ENCODE measurements at regions not wholly inside any gene's neighbourhood (a gene's known extent, or its start where the extent isn't known, plus 50 kb on each side); places are given as distances from the start of the nearest gene placed in this dataset.

DNA sequence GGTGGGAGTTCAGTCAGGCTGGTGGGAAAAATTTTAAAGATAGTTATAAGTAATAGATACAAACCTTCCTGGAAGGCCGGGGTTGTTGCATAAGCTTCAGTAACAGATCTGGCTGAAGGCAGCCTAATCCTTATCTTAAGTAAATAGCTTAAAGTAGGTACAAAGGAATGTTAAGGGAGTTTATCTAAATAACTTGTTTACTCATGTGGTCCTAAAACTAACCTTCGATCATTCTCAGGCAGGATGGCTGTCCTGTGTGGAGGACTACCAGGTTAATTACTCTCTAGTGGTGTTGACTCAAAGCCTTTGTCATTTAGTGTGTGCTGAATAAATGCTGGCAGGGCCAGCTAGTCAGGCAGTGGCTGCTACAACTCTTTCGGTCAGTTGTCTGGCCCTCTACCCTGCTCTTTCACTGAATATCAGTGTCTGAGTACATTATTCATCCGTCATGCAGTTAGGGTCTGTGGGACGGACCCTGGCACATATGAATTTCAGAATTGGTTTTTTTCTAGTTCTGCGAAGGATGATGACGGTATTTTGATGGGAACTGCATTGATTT lies 131.6 kb upstream of the TAB2 start:
- DNase-seq: no peak

DNA sequence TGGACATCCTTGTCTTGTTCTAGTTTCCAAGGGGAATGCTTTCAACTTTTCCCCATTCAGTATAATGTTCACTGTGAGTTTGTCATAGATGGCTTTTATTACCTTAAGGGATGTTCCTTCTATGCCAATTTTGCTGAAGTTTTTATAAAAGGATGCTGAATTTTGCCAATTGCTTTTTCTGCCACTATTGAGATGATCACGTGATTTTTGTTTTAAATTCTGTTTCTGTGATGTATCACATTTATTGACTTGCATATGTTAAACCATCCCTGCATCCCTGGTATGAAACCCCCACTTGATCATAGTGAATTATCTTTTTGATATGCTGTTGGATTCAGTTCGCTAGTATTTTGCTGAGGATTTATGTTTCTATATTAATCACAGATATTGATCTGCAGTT lies 130.6 kb upstream of the TAB2 start:
- no peak for DNase-seq

DNA sequence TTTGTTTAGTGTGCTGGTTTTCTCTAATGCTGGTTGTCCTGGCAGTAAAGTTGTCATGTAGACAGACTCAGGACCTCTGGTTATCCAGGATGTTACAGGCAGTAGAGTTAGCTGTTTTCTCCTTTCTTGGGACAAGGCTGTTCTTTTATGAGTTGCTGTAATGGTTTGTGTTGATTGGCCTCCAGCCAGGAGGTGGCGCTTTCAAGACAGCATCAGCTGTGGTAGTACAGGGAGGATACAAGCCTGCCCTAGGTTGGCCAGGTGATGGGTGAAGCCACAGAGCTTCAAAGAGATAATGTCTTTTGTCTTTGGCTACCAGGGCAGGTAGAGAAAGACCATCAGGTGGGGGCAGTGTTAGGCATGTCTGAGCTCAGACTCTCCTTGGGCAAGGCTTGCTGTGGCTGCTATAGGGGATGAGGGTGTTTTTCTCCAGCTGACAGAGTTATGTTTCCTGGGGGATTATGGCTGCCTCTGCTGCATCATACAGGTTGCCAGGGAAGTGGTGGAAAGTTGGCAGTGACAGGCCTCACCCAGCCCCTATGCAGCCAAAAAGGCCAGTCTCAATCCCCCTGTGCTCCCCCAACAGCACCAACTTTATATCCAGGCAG lies 127.2 kb upstream of the TAB2 start:
- no peak for DNase-seq

DNA sequence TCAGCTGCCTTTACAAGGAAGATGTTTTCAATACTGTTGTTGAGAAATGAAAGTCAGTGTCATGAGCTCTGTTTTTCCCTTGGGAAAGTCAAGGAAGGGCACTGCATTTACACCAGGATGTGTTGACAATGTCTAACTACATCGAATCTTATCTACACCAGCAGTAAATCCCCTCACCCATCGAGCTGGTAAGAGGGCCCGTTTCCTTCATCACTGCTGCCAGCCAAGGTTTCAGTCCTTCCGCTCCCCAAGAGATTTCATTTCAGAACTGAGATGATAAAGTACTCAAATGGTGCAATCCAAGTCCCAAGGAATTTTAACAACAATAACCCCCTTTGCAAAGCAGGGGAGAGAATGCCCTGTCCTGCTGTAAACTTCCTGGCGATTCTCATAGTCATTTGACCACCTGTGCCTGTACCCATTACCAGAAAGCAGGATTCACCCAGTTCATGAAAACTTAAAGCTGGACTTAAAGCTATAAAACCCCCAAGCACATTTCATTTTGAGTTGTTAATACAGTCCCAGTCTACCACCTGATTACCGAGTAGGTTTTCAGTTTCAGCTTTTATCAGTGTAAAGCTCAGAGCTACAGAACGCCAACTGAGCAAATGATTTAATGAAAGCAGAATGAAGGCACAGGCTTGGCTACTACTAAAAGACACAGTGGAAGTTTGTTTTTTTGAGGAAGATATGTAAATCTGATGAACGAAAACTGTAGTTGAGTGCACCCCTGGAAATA lies 122.5 kb upstream of the TAB2 start:
- no peak for DNase-seq

DNA sequence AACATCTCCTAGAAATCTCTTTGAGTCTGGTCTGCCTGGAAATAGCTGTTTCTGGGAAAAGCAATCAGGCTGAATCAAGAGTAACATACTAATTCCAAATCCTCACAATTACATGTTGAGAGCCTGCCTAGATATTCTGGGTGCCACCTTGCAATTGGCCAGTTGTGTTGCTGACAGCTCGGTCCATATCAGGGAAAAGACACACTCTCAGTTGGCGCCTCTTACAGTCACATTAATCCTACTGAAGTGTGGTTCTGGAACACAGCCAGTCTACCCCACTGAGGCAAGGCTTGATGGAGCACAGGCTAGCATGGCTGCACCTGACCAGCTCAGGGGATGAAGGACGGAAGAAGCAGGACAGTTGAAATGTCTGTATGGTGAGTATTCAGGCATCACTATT lies 121.4 kb upstream of the TAB2 start:
- no peak for DNase-seq

DNA sequence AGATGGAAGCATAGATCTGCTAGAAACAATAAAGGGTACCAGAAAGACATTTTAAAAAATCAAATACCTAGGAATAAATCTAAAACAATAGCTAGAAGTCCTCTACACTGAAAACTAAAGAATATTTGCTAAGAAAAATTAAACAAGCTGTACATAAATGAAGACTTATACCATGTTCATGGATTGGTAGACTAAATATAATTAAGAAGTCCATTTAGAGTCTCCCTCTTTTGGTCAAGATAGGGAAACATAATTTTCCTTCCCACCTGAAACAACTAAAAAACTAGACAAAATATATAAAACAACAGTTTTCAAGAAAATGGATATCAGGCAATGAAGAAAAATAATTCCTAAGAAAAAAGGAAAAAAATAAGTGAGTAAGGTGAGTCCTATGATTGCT lies 120.0 kb upstream of the TAB2 start:
- no peak for DNase-seq

DNA sequence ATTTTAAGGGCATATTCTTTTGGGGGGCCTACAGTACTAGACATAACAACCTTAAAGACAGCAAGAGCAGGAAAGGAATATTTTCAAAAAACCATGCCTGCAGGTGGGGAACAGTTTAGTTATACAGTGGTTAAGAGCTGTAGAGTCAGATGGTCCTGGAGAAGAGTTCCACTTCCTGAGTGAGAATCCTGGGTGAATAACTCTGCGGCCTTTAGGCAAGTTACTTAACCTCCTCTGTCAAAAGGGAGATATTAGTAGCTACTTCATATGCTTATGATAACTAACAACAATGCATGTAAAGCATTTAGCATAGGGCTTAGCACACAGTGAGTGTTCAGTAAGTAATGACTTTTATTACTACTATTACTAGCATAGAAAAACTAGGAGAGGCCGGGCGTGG lies 119.2 kb upstream of the TAB2 start:
- no peak for DNase-seq

DNA sequence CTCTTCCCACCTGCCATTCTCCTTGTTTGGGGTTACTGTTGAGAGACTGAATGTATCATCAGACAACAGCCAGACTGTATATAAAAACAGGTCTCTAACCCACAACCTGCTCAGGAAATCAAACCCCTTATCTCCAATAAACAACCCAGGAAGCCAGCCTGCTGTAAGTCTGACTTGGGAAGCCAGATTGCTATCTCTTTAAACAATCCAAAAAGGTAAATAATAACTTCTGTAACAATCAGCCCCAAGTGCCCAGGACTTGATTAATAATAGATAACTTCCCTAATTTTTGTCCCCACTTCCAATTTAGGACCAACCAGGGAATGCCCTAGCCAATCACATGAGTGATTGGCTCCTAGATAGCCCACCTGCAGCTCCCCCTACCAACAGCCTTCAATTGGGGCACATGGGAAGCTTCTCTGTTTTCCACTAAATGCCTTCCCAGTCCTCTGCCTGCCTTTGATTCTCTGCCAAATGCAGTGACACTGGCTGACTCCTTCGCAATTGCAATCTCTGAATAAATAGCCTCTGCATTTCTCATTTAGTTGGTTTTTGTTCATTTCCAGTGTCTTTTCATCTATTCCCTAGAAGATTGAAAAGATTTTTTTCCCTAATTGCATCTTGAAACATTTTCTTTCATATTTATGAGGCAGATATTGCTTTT lies 117.1 kb upstream of the TAB2 start:
- DNase-seq: no peak

DNA sequence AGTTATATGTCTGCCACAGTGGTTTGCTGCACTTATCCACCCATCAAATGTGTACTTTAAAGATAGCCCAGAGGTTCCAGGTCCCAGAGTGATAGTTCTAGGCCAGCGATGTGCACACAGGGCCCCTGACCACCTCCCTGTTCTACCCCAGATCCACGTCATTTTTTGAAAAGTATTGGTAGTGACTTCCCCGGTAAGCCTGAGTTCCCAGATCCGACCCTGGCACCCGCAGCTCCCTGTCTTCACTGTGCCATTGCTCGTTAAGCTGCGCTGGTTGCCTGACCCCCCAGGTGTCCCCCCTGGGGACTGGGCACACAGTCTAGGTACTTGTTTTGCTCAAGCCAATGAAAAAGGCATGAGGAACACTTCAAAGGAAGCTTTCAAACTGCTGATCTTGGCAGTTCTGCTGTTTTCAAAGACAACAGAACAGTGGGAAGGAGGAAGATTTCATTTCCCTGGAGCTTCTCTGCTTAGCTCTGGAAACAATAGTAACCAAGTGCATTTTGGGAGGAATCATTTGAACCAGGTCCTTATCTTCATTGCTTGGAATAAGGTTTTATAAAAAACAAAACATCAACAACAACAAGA lies 116.3 kb upstream of the TAB2 start:
- no peak for DNase-seq

DNA sequence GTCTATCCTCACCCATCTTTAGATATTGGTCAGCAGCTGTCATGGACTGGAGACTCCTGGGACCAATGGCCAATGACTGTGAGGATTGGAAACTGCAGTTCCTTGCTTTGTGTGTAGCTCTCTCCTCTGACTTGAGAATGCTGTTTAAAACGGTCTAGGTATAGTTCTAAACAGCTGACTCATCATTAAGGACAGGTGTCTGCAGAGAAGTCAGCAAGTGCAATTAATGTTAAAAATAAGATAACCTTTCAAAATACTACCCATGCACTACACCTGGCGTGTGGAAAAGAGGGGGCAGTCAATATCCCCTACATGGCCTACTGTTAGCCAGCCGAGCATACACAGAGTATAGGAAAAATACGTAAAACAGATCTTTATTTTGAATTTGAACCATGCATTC lies 115.4 kb upstream of the TAB2 start:
- no peak for DNase-seq

DNA sequence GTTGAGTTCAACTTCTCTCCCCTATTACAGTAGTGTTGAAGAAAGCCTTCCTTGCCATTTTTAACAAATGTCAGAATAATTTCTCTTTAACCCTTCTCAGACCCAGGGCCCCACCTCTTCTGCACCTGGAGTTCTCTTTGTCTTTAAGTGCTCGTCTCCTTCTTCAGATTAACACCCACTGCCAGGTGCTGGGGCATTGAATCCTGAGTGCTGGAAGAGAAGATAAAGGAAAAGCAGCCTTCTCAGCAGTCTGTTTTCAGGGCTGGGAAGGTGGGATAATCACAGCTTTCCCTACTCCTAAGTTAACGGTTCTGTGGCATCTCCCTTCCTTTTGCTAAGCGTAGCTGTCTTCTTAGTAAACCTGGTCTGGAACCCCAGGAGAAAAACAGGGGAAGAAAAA lies 114.6 kb upstream of the TAB2 start:
- DNase-seq: no peak

DNA sequence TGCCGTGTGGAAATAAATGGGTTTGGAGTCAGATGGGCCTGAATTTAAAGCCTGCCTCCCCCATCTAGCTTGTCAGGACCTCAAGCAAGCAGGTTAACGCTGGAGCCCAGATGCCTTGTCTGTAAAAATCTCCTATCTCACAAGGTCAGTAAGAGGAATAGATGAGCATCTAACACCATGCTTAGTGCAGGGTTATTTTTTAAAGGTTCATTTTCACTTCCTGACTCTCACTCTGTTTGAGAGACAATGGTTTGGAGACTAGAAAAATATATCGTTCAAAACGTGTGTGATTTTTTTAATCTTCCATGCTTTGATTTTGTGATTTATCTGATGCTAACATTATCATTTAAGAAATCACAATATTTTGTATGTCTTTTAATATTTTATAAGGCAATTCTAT lies 114.0 kb upstream of the TAB2 start:
- no peak for DNase-seq

DNA sequence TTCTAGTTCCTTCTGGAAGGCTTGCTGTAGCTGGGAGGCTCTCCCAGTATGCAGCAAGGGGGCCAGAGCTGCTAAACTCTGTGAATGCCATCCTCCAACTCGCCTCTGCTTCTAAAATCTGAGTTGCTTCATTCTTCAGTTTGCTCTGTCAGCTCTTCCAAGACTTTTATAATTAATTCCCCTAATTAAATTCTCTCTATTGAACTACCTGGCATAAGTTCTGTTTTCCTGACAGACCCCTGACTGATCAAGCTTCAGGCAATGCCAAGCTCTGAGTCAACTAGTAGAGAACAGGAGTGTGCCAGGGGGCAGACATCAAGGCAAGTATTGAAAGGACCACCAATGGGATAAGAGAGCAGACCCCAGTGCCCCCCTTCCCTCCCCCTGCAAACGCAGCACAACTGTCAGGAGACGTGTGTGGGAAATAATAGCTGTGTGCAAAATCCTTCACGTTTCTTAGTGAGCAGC lies 109.3 kb upstream of the TAB2 start:
- DNase-seq: peak; percentile 19 to 58

DNA sequence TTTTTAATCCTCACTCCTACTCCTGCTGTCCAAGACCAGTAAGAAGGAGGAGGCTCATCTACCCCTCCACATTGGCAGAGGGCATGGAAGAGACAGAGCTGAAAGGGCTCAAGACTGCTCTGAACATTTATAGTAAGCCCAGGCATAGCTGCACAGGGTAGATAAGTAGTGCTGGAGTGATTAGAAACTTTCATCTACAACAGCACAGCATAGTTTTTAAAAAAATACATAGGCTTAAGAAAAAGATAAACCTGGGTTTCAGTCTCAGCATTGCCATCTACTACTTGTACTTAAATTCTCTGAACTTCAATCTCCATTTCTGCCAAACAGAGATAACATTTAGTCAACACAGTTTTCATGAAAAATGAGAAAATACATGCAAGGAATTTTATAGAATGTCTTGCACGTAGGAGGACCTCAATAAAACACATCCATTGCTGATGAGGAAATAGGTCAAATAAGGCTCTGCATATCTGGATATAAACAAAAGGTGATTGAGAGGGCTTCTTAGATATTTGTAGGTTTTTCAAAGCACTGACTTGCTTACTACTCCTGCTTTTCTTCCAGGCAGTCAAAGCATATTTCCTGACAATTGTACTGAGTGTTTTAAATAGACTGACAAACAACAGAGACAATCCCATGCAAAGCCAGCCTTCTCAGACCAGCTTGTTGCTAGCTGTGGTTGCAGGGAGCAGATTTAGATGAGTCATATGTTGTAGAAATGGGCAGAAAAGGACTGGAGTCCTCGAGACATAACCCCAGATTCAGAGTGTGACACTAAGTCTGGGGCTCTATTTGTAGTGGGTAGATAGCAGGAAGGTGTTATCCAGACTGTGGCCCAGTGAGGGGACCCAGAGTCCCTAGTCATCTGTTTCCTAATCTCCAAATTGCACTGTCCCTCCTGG lies 107.4 kb upstream of the TAB2 start:
- no peak for DNase-seq

DNA sequence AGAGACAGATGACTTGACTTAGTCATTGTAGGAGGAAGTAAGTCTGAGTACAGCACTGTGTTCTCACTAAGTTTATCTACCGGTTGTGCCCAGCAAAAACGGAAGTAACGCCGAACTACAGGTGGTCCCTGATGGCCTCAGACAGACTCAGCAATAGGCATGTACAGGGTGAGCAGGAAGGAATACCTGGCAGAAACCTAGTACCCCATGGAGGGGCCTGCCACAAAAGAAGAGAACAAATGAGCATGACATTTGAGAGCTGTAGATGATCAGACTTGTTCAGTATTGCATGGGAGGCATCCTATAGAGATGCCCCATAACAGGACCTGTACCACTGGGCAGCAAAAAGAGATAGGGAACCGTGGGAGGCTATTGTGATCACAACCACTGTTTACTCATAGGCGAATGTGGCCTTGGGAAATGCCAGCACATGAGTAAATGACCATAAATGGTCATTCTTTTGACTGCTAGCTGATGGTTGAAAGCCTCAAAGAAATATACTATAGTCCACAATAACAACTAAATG lies 106.4 kb upstream of the TAB2 start:
- DNase-seq: no peak

DNA sequence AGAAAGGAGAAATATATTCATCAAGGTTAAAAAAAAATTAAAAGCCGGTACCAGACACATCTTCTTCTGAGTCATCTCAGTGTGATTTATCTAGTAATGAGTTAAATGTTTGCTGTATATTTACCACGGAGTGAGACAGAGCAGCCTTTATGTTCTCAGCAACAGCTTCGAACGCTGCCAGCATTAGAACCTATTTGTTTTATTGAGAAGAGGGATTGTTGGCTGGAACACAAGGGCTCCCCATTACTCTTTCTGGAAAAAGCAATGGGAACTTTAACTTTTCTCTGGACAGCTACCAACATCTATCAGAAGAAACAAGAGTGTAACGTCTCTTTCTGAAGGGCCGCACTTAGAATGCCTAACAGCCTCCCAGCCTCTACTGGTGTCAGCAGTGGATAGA lies 105.3 kb upstream of the TAB2 start:
- no peak for DNase-seq

DNA sequence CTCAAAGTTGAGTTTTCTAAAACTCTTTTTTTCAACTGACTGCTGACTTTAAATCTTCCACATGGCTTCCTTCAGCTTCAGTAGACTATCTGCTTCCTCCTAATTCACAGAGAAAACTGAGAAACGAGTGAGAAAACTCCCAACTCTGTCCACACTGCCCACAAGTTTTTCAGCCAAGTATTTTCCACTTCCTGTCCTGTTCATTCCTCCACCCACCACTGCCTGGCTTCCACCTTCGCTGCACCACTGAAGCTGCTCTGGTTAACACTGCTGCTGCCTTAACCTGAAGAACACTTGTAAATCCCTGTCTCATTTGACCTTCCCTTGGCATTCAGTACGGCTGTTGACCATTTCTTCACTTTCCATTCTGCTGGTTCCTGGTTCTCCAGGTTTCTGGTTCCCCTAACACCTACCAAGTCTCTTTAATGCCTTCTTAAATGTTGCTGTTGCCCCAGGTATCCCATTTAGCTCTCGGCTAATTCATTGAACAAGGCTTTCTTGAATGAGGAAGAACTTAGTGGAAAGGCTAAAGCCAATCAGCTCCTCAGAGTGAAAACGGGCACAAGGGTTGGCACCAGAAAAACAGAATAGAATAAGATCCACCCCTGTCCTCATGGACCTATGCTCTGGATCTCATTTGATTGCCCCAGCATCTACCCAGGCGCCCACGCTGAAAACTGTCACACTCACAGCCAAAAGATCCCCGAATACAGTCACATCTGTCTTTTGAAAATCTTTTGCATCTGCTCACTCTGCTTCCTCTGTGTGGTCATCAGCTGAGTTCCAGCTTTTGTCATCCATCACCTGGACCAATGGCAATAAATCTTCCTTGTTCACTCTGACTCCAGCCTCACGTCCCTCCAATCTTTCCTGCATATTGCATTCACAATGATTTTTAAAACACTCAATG lies 104.4 kb upstream of the TAB2 start:
- DNase-seq: no peak

DNA sequence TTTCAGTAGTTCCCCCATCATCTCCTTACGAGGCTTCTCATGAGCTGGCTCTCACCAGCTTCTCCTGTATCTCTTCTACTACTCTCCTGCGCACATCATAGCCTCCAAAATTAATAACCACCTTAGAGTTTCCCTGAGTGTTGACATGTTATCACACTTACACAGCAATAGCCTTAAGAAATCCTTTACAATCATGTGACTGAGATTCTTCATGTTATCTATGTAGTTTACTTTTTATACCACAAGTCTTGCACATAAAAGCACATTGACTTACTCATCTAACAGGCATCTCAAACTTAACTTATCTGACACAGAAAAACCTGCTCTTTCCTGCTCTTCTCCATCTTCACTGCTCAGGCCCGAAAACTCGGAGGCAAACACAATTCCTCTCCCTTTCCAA lies 103.7 kb upstream of the TAB2 start:
- DNase-seq: no peak

DNA sequence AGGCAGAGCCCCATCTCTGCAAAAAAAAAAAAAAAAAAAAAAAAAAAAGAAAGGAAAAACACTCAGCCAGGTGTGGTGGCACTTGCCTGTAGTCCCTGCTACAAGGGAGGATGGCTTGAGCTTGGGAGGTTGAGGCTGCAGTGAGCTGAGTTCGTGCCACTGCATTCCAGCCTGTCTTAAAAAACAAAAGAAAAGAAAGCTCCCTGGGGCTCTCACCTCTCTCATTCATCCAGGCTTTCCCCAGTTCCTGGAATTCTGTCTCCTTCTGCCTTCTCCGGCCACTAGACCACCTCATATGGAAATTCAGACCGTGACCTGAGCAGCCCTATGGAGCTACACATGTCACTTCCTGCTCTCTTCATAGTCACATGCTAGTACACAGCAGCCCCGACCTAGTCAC lies 101.1 kb upstream of the TAB2 start:
- DNase-seq: no peak

DNA sequence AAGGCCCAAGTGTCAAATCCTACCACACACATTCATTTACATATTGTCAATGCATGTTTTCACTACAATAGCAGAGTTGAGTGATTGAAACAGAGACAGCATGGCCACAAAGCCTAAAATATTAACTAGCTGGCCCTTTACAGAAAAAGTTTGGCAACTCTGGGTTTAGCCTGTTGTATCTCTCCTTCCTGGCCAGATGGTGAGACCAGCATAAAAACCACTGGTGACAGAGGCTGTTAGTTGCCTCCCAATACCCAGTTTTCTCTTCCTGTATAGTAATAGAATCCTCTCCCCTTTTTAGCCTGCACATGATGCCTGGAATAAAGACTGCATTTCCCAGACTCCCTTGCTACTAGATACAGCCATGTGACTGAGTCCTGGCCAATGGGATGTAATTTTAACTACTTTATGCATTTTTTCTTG lies 100.0 kb upstream of the TAB2 start:
- DNase-seq: no peak

DNA sequence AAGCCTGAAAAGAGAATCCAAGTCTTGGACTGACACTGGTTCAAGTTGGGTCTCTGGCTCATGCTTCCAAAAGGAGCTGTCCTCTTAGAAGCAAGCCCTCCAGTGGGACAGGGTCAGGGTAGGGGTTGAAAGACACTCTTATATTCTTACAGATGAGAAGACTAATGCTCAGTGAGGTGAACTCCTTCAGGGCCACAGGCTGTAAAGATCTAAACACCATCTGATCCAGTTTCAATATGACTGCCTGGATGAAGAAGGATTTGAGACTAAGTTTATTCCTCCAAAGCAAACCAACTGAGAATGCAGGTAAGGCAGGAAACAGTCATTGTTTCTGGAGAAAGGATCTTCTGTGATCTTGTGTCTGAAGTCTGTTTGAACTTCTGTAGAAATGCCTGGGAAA lies 99.0 kb upstream of the TAB2 start:
- no peak for DNase-seq
